ENCODE measurements at regions not wholly inside any gene's neighbourhood (a gene's known extent, or its start where the extent isn't known, plus 50 kb on each side); places are given as distances from the start of the nearest gene placed in this dataset.

GRCh38 chr5:175795959-175796358 lies 75.4 kb upstream of the CPLX2 start:
- H3K9me3 ChIP-seq (ENCODE audit: insufficient read depth, low read depth, low read length): no peaks in the 10 kb centered on the region
- H3K79me2 ChIP-seq (ENCODE audit: control insufficient read depth, insufficient read depth, low read length, poor library complexity): no peaks in the 10 kb centered on the region
- H4K8ac ChIP-seq (ENCODE audit: low read depth, low read length): no peak overlapping the region
- no peak for DNase-seq
- no CpG with 5 or more reads among the region's 3 CpGs for WGBS (ENCODE audit: extremely low coverage, insufficient coverage, insufficient read length)
- H2BK12ac ChIP-seq (ENCODE audit: low read length): no peak overlapping the region
- H3K36me3 ChIP-seq (ENCODE audit: control insufficient read depth in 1 of 2, insufficient read depth in 2 of 2, low read length in 2 of 2): no peaks in the 10 kb centered on the region
- no peak overlapping the region for H3K14ac ChIP-seq (ENCODE audit: low read length)
- no peak overlapping the region for H3K4me2 ChIP-seq (ENCODE audit: low read length)
- no peak overlapping the region for H3K9ac ChIP-seq (ENCODE audit: low read length)
- H3K4ac ChIP-seq (ENCODE audit: low read depth, low read length): no peak overlapping the region
- H2AK5ac ChIP-seq (ENCODE audit: low read length): no peak overlapping the region
- H4K12ac ChIP-seq (ENCODE audit: low read depth, low read length): no peak overlapping the region
- H2BK120ac ChIP-seq (ENCODE audit: insufficient read depth, low read length, poor library complexity): no peak overlapping the region
- no peak overlapping the region for H4K91ac ChIP-seq (ENCODE audit: low read depth, low read length)
- no peak overlapping the region for H2AFZ ChIP-seq (ENCODE audit: insufficient read depth, low read length, poor library complexity)
- no peak overlapping the region for H2BK5ac ChIP-seq (ENCODE audit: low read depth, low read length, poor library complexity)
- H3K23ac ChIP-seq (ENCODE audit: low read length): no peak overlapping the region
- H3K4me3 ChIP-seq (ENCODE audit: low read depth, low read length): no peak overlapping the region
- peaks cover 10 to 12% of the 10 kb centered on the region in 2 experiments for H3K4me1 ChIP-seq (ENCODE audit: control insufficient read depth in 1 of 2, insufficient read depth in 2 of 2, low read length in 2 of 2)
- no peaks in the 10 kb centered on the region for H3K79me1 ChIP-seq (ENCODE audit: low read length)
- peaks cover 6% of the 10 kb centered on the region for H3K27me3 ChIP-seq (ENCODE audit: insufficient read depth, low read length)
- no peak overlapping the region for H3K18ac ChIP-seq (ENCODE audit: low read length)
- no peak overlapping the region for H3K27ac ChIP-seq (ENCODE audit: low read depth, low read length)

- H2BK120ac ChIP-seq (ENCODE audit: insufficient read depth, low read length, poor library complexity): no peak overlapping the region
- no CpG with 5 or more reads among the region's 108 CpGs for WGBS (ENCODE audit: extremely low coverage, insufficient coverage, insufficient read length)
- H3K4me1 ChIP-seq (ENCODE audit: control insufficient read depth in 1 of 2, insufficient read depth in 2 of 2, low read length in 2 of 2): peaks cover 10 to 12% of the 10 kb centered on the region in 2 experiments
- no peaks in the 10 kb centered on the region for H3K79me1 ChIP-seq (ENCODE audit: low read length)
- no peak overlapping the region for H3K9ac ChIP-seq (ENCODE audit: low read length)
- H3K18ac ChIP-seq (ENCODE audit: low read length): no peak overlapping the region
- H2BK5ac ChIP-seq (ENCODE audit: low read depth, low read length, poor library complexity): no peak overlapping the region
- no peak overlapping the region for H4K91ac ChIP-seq (ENCODE audit: low read depth, low read length)
- H3K9me3 ChIP-seq (ENCODE audit: insufficient read depth, low read depth, low read length): no peaks in the 10 kb centered on the region
- H4K8ac ChIP-seq (ENCODE audit: low read depth, low read length): no peak overlapping the region
- H4K12ac ChIP-seq (ENCODE audit: low read depth, low read length): no peak overlapping the region
- DNase-seq: peak; percentile 78 to 91
- peaks cover 6% of the 10 kb centered on the region for H3K27me3 ChIP-seq (ENCODE audit: insufficient read depth, low read length)
- no peaks in the 10 kb centered on the region for H3K36me3 ChIP-seq (ENCODE audit: control insufficient read depth in 1 of 2, insufficient read depth in 2 of 2, low read length in 2 of 2)
- H3K14ac ChIP-seq (ENCODE audit: low read length): no peak overlapping the region
- peak overlapping the region; percentile 89 for H3K4me2 ChIP-seq (ENCODE audit: low read length)
- no peak overlapping the region for H3K23ac ChIP-seq (ENCODE audit: low read length)
- no peak overlapping the region for H3K4ac ChIP-seq (ENCODE audit: low read depth, low read length)
- peak overlapping the region; percentile 37 for H3K4me3 ChIP-seq (ENCODE audit: low read depth, low read length)
- no peak overlapping the region for H2BK12ac ChIP-seq (ENCODE audit: low read length)
- no peak overlapping the region for H3K27ac ChIP-seq (ENCODE audit: low read depth, low read length)
- H2AFZ ChIP-seq (ENCODE audit: insufficient read depth, low read length, poor library complexity): no peak overlapping the region
- H3K79me2 ChIP-seq (ENCODE audit: control insufficient read depth, insufficient read depth, low read length, poor library complexity): no peaks in the 10 kb centered on the region
- no peak overlapping the region for H2AK5ac ChIP-seq (ENCODE audit: low read length)
Observed at GRCh38 chr5:175796536-175797499, 74.6 kb upstream of the CPLX2 start.

GRCh38 chr5:175797521-175798038 lies 73.8 kb upstream of the CPLX2 start:
- H3K9me3 ChIP-seq (ENCODE audit: insufficient read depth, low read depth, low read length): no peaks in the 10 kb centered on the region
- no peak overlapping the region for H2BK12ac ChIP-seq (ENCODE audit: low read length)
- no peak overlapping the region for H4K91ac ChIP-seq (ENCODE audit: low read depth, low read length)
- no peak overlapping the region for H2AFZ ChIP-seq (ENCODE audit: insufficient read depth, low read length, poor library complexity)
- H3K79me2 ChIP-seq (ENCODE audit: control insufficient read depth, insufficient read depth, low read length, poor library complexity): no peaks in the 10 kb centered on the region
- DNase-seq: no peak
- no peak overlapping the region for H3K9ac ChIP-seq (ENCODE audit: low read length)
- H3K4me3 ChIP-seq (ENCODE audit: low read depth, low read length): peak overlapping the region; percentile 37
- no peaks in the 10 kb centered on the region for H3K79me1 ChIP-seq (ENCODE audit: low read length)
- no peak overlapping the region for H3K14ac ChIP-seq (ENCODE audit: low read length)
- no peaks in the 10 kb centered on the region for H3K36me3 ChIP-seq (ENCODE audit: control insufficient read depth in 1 of 2, insufficient read depth in 2 of 2, low read length in 2 of 2)
- no peak overlapping the region for H3K27ac ChIP-seq (ENCODE audit: low read depth, low read length)
- no peak overlapping the region for H2BK120ac ChIP-seq (ENCODE audit: insufficient read depth, low read length, poor library complexity)
- no peak overlapping the region for H2BK5ac ChIP-seq (ENCODE audit: low read depth, low read length, poor library complexity)
- no CpG with 5 or more reads among the region's 27 CpGs for WGBS (ENCODE audit: extremely low coverage, insufficient coverage, insufficient read length)
- no peak overlapping the region for H3K23ac ChIP-seq (ENCODE audit: low read length)
- no peak overlapping the region for H2AK5ac ChIP-seq (ENCODE audit: low read length)
- H3K27me3 ChIP-seq (ENCODE audit: insufficient read depth, low read length): peaks cover 6% of the 10 kb centered on the region
- peaks cover 10 to 12% of the 10 kb centered on the region in 2 experiments for H3K4me1 ChIP-seq (ENCODE audit: control insufficient read depth in 1 of 2, insufficient read depth in 2 of 2, low read length in 2 of 2)
- H4K8ac ChIP-seq (ENCODE audit: low read depth, low read length): no peak overlapping the region
- H3K4me2 ChIP-seq (ENCODE audit: low read length): peak overlapping the region; percentile 89
- no peak overlapping the region for H4K12ac ChIP-seq (ENCODE audit: low read depth, low read length)
- no peak overlapping the region for H3K18ac ChIP-seq (ENCODE audit: low read length)
- no peak overlapping the region for H3K4ac ChIP-seq (ENCODE audit: low read depth, low read length)

GRCh38 chr5:175798626-175799025 lies 72.8 kb upstream of the CPLX2 start:
- Histone ChIP-seq H2BK12ac (ENCODE audit: low read length) (no peak overlapping the region), H3K14ac (ENCODE audit: low read length) (no peak overlapping the region), H2BK5ac (ENCODE audit: low read depth, low read length, poor library complexity) (no peak overlapping the region), H3K36me3 (ENCODE audit: control insufficient read depth in 1 of 2, insufficient read depth in 2 of 2, low read length in 2 of 2) (no peaks in the 10 kb centered on the region), H2AFZ (ENCODE audit: insufficient read depth, low read length, poor library complexity) (no peak overlapping the region), H3K4ac (ENCODE audit: low read depth, low read length) (no peak overlapping the region), H3K79me1 (ENCODE audit: low read length) (no peaks in the 10 kb centered on the region), H2AK5ac (ENCODE audit: low read length) (no peak overlapping the region), H3K18ac (ENCODE audit: low read length) (no peak overlapping the region), H4K91ac (ENCODE audit: low read depth, low read length) (no peak overlapping the region), H3K23ac (ENCODE audit: low read length) (no peak overlapping the region), H2BK120ac (ENCODE audit: insufficient read depth, low read length, poor library complexity) (no peak overlapping the region), H4K8ac (ENCODE audit: low read depth, low read length) (no peak overlapping the region), H3K79me2 (ENCODE audit: control insufficient read depth, insufficient read depth, low read length, poor library complexity) (no peaks in the 10 kb centered on the region), H4K12ac (ENCODE audit: low read depth, low read length) (no peak overlapping the region), H3K9me3 (ENCODE audit: insufficient read depth, low read depth, low read length) (no peaks in the 10 kb centered on the region), H3K27me3 (ENCODE audit: insufficient read depth, low read length) (peaks cover 6% of the 10 kb centered on the region), H3K4me3 (ENCODE audit: low read depth, low read length) (no peak overlapping the region), H3K4me1 (ENCODE audit: control insufficient read depth in 1 of 2, insufficient read depth in 2 of 2, low read length in 2 of 2) (peaks cover 10 to 12% of the 10 kb centered on the region in 2 experiments), H3K4me2 (ENCODE audit: low read length) (no peak overlapping the region), H3K27ac (ENCODE audit: low read depth, low read length) (no peak overlapping the region), H3K9ac (ENCODE audit: low read length) (no peak overlapping the region)
- no peak for DNase-seq
- WGBS (ENCODE audit: extremely low coverage, insufficient coverage, insufficient read length): no CpG with 5 or more reads among the region's 2 CpGs
